HCT116 (cell line): ENCODE measurements at regions not wholly inside any gene's neighbourhood (a gene's known extent, or its start where the extent isn't known, plus 50 kb on each side); places are given as distances from the start of the nearest gene placed in this dataset.

Source experiments
- ATAC-seq: fragments of 200-7000 bp; cut with Tn5 transposase; 2 replicates; pipeline ENCODE4 v1.9.1; 2020; ENCODE audit warnings: mild to moderate bottlenecking, moderate library complexity
- BruUV-seq: library from RNA; stranded (reverse); fragments of 400-500 nt; replicated peaks from 2 replicates; lab custom pipeline; 2021; lab: Mats Ljungman, UMichigan
- CTCF ChIA-PET: fragments of 300-600 bp; sonication (Branson Sonifier 250); formaldehyde crosslinking; loops from one replicate; lab custom pipeline; 2021; ENCODE audit warnings: antibody characterized with exemption; lab: Charles Lee
- POLR2A ChIA-PET: fragments of 300-600, 350-600 bp; sonication (Branson Sonifier 250); formaldehyde crosslinking; loops from one replicate; lab custom pipeline; 2021; ENCODE audit warnings: antibody characterized with exemption; lab: Charles Lee
- RAD21 ChIA-PET, 2 experiments: fragments of 300-600 bp; sonication (Branson Sonifier 250); formaldehyde crosslinking; loops; one replicate each; lab custom pipeline; 2023; ENCODE audit warnings: low total read pairs in 2 of 2; ENCODE audit not compliant: uncharacterized antibody in 2 of 2, unreplicated experiment in 2 of 2, low non-redundant PET in 1 of 2; lab: Charles Lee
- DNase-seq: peaks from one replicate; pipeline ENCODE4 v3.0.0-alpha.2; 2010; ENCODE audit warnings: low read depth, low spot score
- H2AFZ ChIP-seq: fragments of 200-600 bp; shearing (Covaris generic), sonication (generic); 2 replicates; pipeline ENCODE4 v1.6.1; 2017; ENCODE audit warnings: low read depth, mixed run types, mixed read lengths, antibody characterized with exemption, low read length; ENCODE audit not compliant: poor library complexity, severe bottlenecking
- H3K27ac ChIP-seq: 2 replicates; pipeline ENCODE4 v1.5.1; 2012; ENCODE audit warnings: low read depth, low read length
- H3K27me3 ChIP-seq: fragments of 200-600 bp; sonication (generic); 2 replicates; pipeline ENCODE4 v1.6.1; 2016; ENCODE audit warnings: mixed run types, low read length, mixed read lengths; ENCODE audit not compliant: insufficient read depth
- H3K36me3 ChIP-seq, 2 experiments: fragments of 200-500 bp in 1 of 2; fragments of 200-600 bp in 1 of 2; sonication (Bioruptor generic) in 1 of 2; sonication (generic) in 1 of 2; 2 replicates each; pipeline versions ENCODE4 v1.5.1 to v1.6.1; 2014 to 2016; ENCODE audit warnings: low read length in 2 of 2, inconsistent platforms in 1 of 2, mixed read lengths in 1 of 2, mixed run types in 1 of 2; ENCODE audit not compliant: insufficient read depth in 2 of 2, control insufficient read depth in 1 of 2
- H3K4me1 ChIP-seq, 2 experiments: fragments of 200-600 bp in 1 of 2; sonication (generic) in 1 of 2; 2 replicates each; pipeline versions ENCODE4 v1.5.1 to v1.6.1; 2012 to 2017; ENCODE audit warnings: low read length in 2 of 2, inconsistent platforms in 1 of 2, mild to moderate bottlenecking in 1 of 2, mixed read lengths in 1 of 2, mixed run types in 1 of 2, moderate library complexity in 1 of 2; ENCODE audit not compliant: insufficient read depth in 2 of 2, control insufficient read depth in 1 of 2
- H3K4me2 ChIP-seq: fragments of 200-600 bp; sonication (generic); 2 replicates; pipeline ENCODE4 v1.6.1; 2017; ENCODE audit warnings: mixed run types, low read length, mixed read lengths
- H3K4me3 ChIP-seq, 2 experiments: fragments of 200-600 bp in 1 of 2; sonication (generic) in 1 of 2; replicated peaks in 1 of 2; 2 replicates each; pipeline ENCODE4 v1.5.1; 2011 to 2016; ENCODE audit warnings: low read length in 2 of 2, control low read depth in 1 of 2, low read depth in 1 of 2, mild to moderate bottlenecking in 1 of 2, mixed read lengths in 1 of 2, mixed run types in 1 of 2
- H3K79me2 ChIP-seq: fragments of 200-600 bp; sonication (generic); 2 replicates; pipeline ENCODE4 v1.6.1; 2017; ENCODE audit warnings: mild to moderate bottlenecking, mixed run types, low read length, moderate library complexity, mixed read lengths; ENCODE audit not compliant: insufficient read depth
- H3K9ac ChIP-seq: fragments of 200-600 bp; sonication (generic); 2 replicates; pipeline ENCODE4 v1.6.1; 2016; ENCODE audit warnings: low read length, mixed read lengths
- H3K9me2 ChIP-seq: fragments of 200-600 bp; sonication (generic), shearing (Covaris generic); 2 replicates; pipeline ENCODE4 v1.6.1; 2017; ENCODE audit warnings: mixed run types, mild to moderate bottlenecking, moderate library complexity; ENCODE audit not compliant: insufficient read depth
- H3K9me3 ChIP-seq, 2 experiments: fragments of 200-500 bp in 1 of 2; fragments of 200-600 bp in 1 of 2; sonication (Bioruptor generic) in 1 of 2; sonication (generic) in 1 of 2; 2 replicates each; pipeline ENCODE4 v1.6.1; 2014 to 2017; ENCODE audit warnings: low read length in 2 of 2, mixed read lengths in 2 of 2, inconsistent platforms in 1 of 2, low read depth in 1 of 2, mild to moderate bottlenecking in 1 of 2, mixed run types in 1 of 2, moderate library complexity in 1 of 2; ENCODE audit not compliant: control insufficient read depth in 1 of 2, insufficient read depth in 1 of 2
- H4K20me1 ChIP-seq: fragments of 200-600 bp; sonication (generic), shearing (Covaris generic); 2 replicates; pipeline ENCODE4 v1.6.1; 2017; ENCODE audit warnings: mixed run types, mild to moderate bottlenecking, moderate library complexity; ENCODE audit not compliant: insufficient read depth
- CTCF ChIP-seq, 3 experiments: fragments of 200-600 bp in 1 of 3; sonication (generic) in 1 of 3; IDR thresholded peaks in 2 of 3; conservative IDR thresholded peaks in 1 of 3; 2 replicates each; pipeline ENCODE4 v1.5.1; 2012 to 2017; ENCODE audit warnings: low read depth in 2 of 3, low read length in 2 of 3, antibody characterized with exemption in 1 of 3, borderline replicate concordance in 1 of 3, control low read depth in 1 of 3, mild to moderate bottlenecking in 1 of 3, mixed read lengths in 1 of 3, mixed run types in 1 of 3, moderate library complexity in 1 of 3; ENCODE audit not compliant: insufficient read depth in 1 of 3
- ELF1 ChIP-seq: IDR thresholded peaks from 2 replicates; pipeline ENCODE4 v1.6.1; 2012; ENCODE audit warnings: low read depth, borderline replicate concordance
- EZH2 ChIP-seq: fragments of 200-600 bp; sonication (generic); IDR thresholded peaks from 2 replicates; pipeline ENCODE4 v1.6.1; 2017; ENCODE audit warnings: antibody characterized with exemption, mixed run types
- JUND ChIP-seq: IDR thresholded peaks from 2 replicates; pipeline ENCODE4 v1.6.1; 2012
- POLR2AphosphoS5 ChIP-seq: IDR thresholded peaks from 2 replicates; pipeline ENCODE4 v1.6.1; 2011; ENCODE audit warnings: mild to moderate bottlenecking, low read depth, low read length, moderate library complexity
- REST ChIP-seq: IDR thresholded peaks from 2 replicates; pipeline ENCODE4 v1.6.1; 2012; ENCODE audit warnings: low read depth
- SIN3A ChIP-seq: IDR thresholded peaks from 2 replicates; pipeline ENCODE4 v1.6.1; 2012; ENCODE audit warnings: low read depth
- SP1 ChIP-seq: IDR thresholded peaks from 2 replicates; pipeline ENCODE4 v1.6.1; 2012; ENCODE audit warnings: low read depth
- ZFX ChIP-seq: fragments of 450-650 bp; IDR thresholded peaks from 2 replicates; pipeline ENCODE4 v1.6.1; 2017
- ZNF274 ChIP-seq: fragments of 200-500 bp; sonication (Bioruptor generic); IDR thresholded peaks from 2 replicates; pipeline ENCODE4 v1.6.1; 2014; ENCODE audit warnings: mild to moderate bottlenecking, low read depth, low read length, inconsistent platforms
- intact Hi-C: fragments of 100-400 bp; cut with micrococcal nuclease; formaldehyde crosslinking; loops from 2 replicates; pipeline ENCODE4 v1.10.0; 2022

- Histone ChIP-seq H3K4me3 (no peak overlapping the region), H3K9ac (no peak overlapping the region)
- CTCF ChIA-PET, result no interaction called here
- no peak for DNase-seq
- TF ChIP-seq ZFX, result no peak
- TF ChIP-seq REST, result no peak
- TF ChIP-seq EZH2, result no peak
- TF ChIP-seq POLR2AphosphoS5, result no peak
- no peak for TF ChIP-seq SP1
- TF ChIP-seq ELF1, result no peak
- no peak for TF ChIP-seq ZNF274
- TF ChIP-seq JUND, result no peak
- no peak for TF ChIP-seq SIN3A
- TF ChIP-seq CTCF (IDR thresholded peaks at IDR 0.05 in 2 of 3, conservative IDR thresholded peaks at IDR 0.05 in 1 of 3; ENCODE audit: borderline replicate concordance in 1 of 3, insufficient read depth in 1 of 3, low read depth in 2 of 3, low read length in 2 of 3), result no peak
- TF ChIP-seq, all 23 proteins: peak for 0
- no peaks in the 10 kb centered on the region for H4K20me1 ChIP-seq
- ChIA-PET RAD21 (no interaction called here), POLR2A (no interaction called here)
- H3K27me3 ChIP-seq, result peaks cover 49% of the 10 kb centered on the region
- no peaks in the 10 kb centered on the region for H3K9me2 ChIP-seq
- intact Hi-C loops, result no loop called here
- ATAC-seq, result no peak
- H2AFZ ChIP-seq, result no peak overlapping the region
- no peaks in the 10 kb centered on the region for H3K9me3 ChIP-seq
- H3K36me3 ChIP-seq, result no peaks in the 10 kb centered on the region
- no peak overlapping the region for H3K4me2 ChIP-seq
- no TSS peak for BruUV-seq
- H3K79me2 ChIP-seq, result no peaks in the 10 kb centered on the region
- no peak overlapping the region for H3K27ac ChIP-seq
- peaks cover 0 to 10% of the 10 kb centered on the region in 2 experiments; a peak in 1 of 4 replicates for H3K4me1 ChIP-seq
Observed at GRCh38 chr17:55572139-55572538, 60.9 kb upstream of the SMIM36 start.
